ENCODE measurements at regions not wholly inside any gene's neighbourhood (a gene's known extent, or its start where the extent isn't known, plus 50 kb on each side); places are given as distances from the start of the nearest gene placed in this dataset.

DNA sequence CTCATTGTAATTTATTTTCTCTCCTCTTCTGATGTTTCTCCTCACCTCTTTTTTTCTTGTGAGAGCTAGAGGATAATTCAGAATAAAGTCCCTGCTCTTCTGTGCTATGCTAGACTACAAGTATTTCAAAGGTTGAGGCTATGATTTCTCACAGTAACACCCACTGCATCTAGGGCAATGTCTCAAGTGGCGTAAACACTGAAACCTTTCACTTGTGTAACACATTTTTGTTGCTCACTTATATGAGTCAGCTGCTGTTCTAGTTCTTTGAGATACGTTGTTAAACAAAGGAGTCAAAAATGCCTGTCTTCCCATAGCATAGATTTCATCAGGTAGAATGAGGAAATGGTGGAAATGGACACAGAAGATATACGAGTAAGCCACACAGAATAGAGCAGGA, 305.1 kb upstream of the PITRM1 start:
- H3K27ac ChIP-seq, result peak overlapping the region; percentile 41 to 97 (median 70)
- DNase-seq, result no peak

DNA sequence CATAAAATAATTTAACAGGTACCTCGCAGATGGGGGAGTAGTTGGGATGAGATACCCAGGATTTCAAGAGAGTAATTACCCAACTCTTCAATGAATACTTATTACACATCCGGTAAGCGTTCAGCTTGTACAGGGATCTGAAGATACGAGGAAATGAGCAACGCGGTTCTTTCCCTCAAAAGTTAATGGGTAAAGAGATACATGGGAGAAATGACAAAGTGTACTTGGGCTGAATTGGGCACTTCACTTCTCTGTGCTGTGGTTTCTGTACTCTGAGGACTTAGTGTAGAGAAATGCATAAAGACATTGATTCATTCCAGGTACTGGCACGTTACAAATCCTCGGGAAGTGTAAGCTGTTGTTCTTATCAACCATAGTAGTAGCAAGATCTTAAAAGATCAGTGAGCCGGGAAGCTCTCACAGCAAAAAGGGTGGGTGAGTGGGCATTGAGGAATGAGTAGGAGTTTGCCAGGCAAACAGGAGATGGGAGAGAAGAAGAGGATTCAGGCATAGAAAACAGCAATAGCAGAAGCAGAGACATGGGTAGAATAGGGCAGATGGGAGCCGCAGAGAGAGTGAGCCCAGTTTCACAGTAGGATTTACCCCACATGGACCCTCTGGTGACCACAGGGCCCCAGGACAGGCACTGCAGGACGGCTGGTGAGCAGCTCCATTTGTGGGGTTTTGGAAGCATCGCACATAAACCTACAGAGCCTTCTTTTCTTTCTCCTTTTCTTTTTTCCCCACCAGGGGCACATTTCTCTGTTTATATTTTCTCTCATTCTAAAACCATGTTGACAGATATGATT, 304.3 kb upstream of the PITRM1 start:
- Histone ChIP-seq H3K9me3 (no peaks in the 10 kb centered on the region), H3K4me1 (peaks cover 13 to 67% (median 19%) of the 10 kb centered on the region in 3 donors), H3K36me3 (no peaks in the 10 kb centered on the region), H3K27me3 (no peaks in the 10 kb centered on the region), H3K27ac (peak overlapping the region in 2 of 4 donors; percentile 77 to 97), H3K4me3 (no peak overlapping the region)
- TF ChIP-seq, protein P1, sequence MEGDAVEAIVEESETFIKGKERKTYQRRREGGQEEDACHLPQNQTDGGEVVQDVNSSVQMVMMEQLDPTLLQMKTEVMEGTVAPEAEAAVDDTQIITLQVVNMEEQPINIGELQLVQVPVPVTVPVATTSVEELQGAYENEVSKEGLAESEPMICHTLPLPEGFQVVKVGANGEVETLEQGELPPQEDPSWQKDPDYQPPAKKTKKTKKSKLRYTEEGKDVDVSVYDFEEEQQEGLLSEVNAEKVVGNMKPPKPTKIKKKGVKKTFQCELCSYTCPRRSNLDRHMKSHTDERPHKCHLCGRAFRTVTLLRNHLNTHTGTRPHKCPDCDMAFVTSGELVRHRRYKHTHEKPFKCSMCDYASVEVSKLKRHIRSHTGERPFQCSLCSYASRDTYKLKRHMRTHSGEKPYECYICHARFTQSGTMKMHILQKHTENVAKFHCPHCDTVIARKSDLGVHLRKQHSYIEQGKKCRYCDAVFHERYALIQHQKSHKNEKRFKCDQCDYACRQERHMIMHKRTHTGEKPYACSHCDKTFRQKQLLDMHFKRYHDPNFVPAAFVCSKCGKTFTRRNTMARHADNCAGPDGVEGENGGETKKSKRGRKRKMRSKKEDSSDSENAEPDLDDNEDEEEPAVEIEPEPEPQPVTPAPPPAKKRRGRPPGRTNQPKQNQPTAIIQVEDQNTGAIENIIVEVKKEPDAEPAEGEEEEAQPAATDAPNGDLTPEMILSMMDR (IDR thresholded peaks at IDR 0.05), result no peak
- no peak for TF ChIP-seq POLR2A (IDR thresholded peaks at IDR 0.05)
- no peak for DNase-seq
- 93% methylated on average over 12 of the region's 12 CpGs for WGBS, 2 donors
- intact Hi-C loops (cut with DNase I), result no loop called here

More for the DNA sequence above, 305.1 kb upstream of the PITRM1 start:
- H3K9me3 ChIP-seq, result no peaks in the 10 kb centered on the region
- H3K4me3 ChIP-seq, result no peak overlapping the region
- no peaks in the 10 kb centered on the region for H3K27me3 ChIP-seq
- peaks cover 12 to 67% (median 21%) of the 10 kb centered on the region in 3 donors for H3K4me1 ChIP-seq
- TF ChIP-seq POLR2A (IDR thresholded peaks at IDR 0.05), result no peak
- TF ChIP-seq, protein P1 (IDR thresholded peaks at IDR 0.05), result no peak
- 21 to 25% methylated on average over 3 of the region's 3 CpGs for WGBS, 2 donors
- intact Hi-C loops (cut with DNase I), result no loop called here
- H3K36me3 ChIP-seq, result no peaks in the 10 kb centered on the region

DNA sequence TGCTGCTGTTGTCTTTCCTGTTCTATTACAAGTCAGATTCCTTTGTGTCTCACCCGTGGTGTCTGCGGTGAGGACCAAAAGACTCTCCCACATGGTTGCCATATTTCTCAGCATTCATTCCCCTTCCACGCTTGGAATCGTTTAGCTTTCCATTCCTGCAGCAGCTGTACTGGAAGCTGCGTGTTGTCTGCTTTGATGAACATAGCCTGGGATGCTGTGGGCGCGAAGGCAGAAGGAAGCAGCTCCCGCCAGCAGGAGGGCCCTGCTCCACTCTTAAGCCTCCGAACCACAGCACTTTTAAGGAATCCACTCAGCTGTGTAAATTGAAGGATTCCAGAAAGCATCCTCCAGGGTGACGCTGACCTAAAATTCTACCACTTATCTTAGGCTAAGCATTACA, 303.6 kb upstream of the PITRM1 start:
- DNase-seq, result no peak
- TF ChIP-seq POLR2A (IDR thresholded peaks at IDR 0.05), result no peak
- TF ChIP-seq, protein P1 (IDR thresholded peaks at IDR 0.05), result peak in 1 of 6 experiments; percentile 3

DNA sequence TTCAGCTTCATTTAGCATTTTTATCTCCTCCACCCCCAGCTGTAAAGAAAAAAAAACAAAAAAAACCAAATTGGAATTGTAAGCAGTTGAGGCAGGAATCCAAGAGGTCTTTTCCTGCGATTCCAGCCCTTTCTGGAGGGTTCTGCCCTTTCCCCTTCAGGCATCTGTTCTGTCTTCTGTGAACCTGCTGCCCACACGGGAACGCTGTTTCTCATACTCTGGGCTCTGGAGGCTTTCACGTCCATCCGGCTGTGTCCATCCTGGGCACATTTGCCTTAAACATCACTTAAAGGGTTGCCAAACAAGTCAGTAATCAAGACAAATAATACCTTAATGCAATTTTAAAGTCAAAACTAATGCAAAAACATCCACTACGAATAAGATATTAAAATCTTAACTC, 302.8 kb upstream of the PITRM1 start:
- 53 to 66% methylated on average over 6 of the region's 6 CpGs for WGBS, 2 donors
- Histone ChIP-seq H3K4me3 (no peak overlapping the region), H3K36me3 (no peaks in the 10 kb centered on the region), H3K27me3 (no peaks in the 10 kb centered on the region), H3K27ac (peak overlapping the region in 2 of 4 donors; percentile 19 to 97), H3K4me1 (peaks cover 21 to 77% (median 29%) of the 10 kb centered on the region in 3 donors), H3K9me3 (no peaks in the 10 kb centered on the region)
- no peak for DNase-seq
- intact Hi-C loops (cut with DNase I), result no loop called here
- TF ChIP-seq POLR2A (IDR thresholded peaks at IDR 0.05), result no peak
- TF ChIP-seq, protein P1 (IDR thresholded peaks at IDR 0.05), result peak in 1 of 6 experiments; percentile 8

More for the DNA sequence above, 303.6 kb upstream of the PITRM1 start:
- H3K9me3 ChIP-seq, result no peaks in the 10 kb centered on the region
- no peaks in the 10 kb centered on the region for H3K27me3 ChIP-seq
- H3K36me3 ChIP-seq, result no peaks in the 10 kb centered on the region
- no peak overlapping the region for H3K4me3 ChIP-seq
- intact Hi-C loops (cut with DNase I), result no loop called here
- H3K27ac ChIP-seq, result peak overlapping the region in 2 of 4 donors; percentile 77 to 97
- H3K4me1 ChIP-seq, result peaks cover 19 to 68% (median 24%) of the 10 kb centered on the region in 3 donors
- WGBS, 2 donors, result 86 to 95% methylated on average over 10 of the region's 10 CpGs

DNA sequence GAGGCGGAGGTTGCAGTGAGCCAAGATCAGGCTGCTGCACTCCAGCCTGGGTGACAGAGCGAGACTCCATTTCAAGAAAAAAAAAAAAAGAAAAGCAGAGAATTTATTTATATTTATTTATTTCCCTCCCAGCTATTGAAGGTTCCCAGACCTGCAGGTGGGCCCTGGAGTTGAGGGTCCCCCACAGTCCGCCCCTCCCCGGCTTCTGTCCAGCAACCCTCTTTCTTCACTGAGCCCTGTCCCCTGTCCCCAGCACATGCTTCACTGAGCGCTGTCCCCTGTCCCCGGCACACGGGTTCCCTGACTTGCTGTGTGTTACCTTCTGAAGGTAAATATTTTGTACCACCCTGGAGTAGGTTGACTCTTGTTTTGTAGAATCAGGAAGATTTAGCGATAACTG, 301.7 kb upstream of the PITRM1 start:
- H3K4me3 ChIP-seq, result no peak overlapping the region
- no peak for TF ChIP-seq POLR2A (IDR thresholded peaks at IDR 0.05)
- TF ChIP-seq, protein P1 (IDR thresholded peaks at IDR 0.05), result no peak
- WGBS, 2 donors, result 95 to 97% methylated on average over 8 of the region's 8 CpGs
- intact Hi-C loops (cut with DNase I), result no loop called here
- no peak for DNase-seq
- no peaks in the 10 kb centered on the region for H3K9me3 ChIP-seq
- H3K4me1 ChIP-seq, result peaks cover 26 to 88% (median 40%) of the 10 kb centered on the region in 3 donors
- H3K27me3 ChIP-seq, result no peaks in the 10 kb centered on the region
- H3K36me3 ChIP-seq, result no peaks in the 10 kb centered on the region
- H3K27ac ChIP-seq, result peak overlapping the region in 2 of 4 donors; percentile 93 to 97
